Esophagus muscularis mucosa (tissue), 4 donors: ENCODE measurements at regions not wholly inside any gene's neighbourhood (a gene's known extent, or its start where the extent isn't known, plus 50 kb on each side); places are given as distances from the start of the nearest gene placed in this dataset.

Source experiments
- EP300 ChIP-seq: sonication (generic); formaldehyde crosslinking; IDR thresholded peaks from one replicate; pipeline ENCODE4 v1.6.1; 2017; ENCODE audit warnings: antibody characterized with exemption
- POLR2A ChIP-seq: fragments of 450-650 bp; IDR thresholded peaks from one replicate; pipeline ENCODE4 v1.6.1; 2017; ENCODE audit warnings: antibody characterized with exemption, moderate library complexity, mild to moderate bottlenecking, low read depth
- POLR2AphosphoS5 ChIP-seq, 2 donors: sonication (generic); formaldehyde crosslinking; IDR thresholded peaks; one replicate each; pipeline ENCODE4 v1.6.1; 2017; ENCODE audit warnings: antibody characterized with exemption in 2 of 2
- TF ChIP-seq, protein P1 (sequence below), 3 experiments: fragments of 200-600 bp in 2 of 3; fragments of 450-650 bp in 1 of 3; sonication (generic) in 2 of 3; IDR thresholded peaks; one replicate each; pipeline ENCODE4 v1.5.1; 2017 to 2019; ENCODE audit warnings: antibody characterized with exemption in 3 of 3, mild to moderate bottlenecking in 2 of 3, moderate library complexity in 1 of 3

DNA sequence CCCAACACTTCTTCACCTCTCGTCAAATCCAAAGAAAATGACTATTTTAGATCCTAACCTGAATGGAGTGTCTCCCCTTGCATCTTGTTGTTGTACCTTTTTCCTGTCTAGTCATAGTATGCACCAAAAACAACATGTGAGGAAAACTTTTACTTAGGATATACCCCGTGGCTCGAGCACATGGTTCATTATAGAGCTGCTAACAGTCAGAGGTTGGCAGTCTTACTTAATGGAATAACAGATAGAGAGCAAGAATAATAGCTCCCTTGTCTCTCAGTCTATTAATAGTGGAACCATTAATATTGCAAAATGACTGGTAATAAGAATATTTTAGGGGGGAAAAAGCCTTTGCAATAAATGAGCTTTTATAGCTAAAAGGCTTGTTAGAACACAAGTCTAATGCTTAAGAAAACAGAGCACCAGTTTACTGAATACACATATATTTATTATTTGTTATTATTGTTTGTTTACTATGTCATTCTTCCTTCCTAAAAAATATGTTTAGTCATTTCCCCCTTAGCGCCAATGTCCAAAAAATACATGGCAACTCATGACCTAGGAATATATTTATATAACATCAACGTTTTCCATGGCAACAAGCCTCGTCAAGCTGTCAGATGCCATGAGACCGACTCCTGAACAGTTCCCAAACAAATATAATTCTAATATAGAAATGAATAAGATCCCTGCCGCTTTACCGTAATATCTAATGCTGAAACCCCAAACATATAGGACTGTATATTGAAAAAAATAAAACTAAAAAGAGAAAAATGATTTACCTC lies 592.4 kb downstream of the SOX5 start:
- TF ChIP-seq POLR2A = no peak
- TF ChIP-seq, protein P1, sequence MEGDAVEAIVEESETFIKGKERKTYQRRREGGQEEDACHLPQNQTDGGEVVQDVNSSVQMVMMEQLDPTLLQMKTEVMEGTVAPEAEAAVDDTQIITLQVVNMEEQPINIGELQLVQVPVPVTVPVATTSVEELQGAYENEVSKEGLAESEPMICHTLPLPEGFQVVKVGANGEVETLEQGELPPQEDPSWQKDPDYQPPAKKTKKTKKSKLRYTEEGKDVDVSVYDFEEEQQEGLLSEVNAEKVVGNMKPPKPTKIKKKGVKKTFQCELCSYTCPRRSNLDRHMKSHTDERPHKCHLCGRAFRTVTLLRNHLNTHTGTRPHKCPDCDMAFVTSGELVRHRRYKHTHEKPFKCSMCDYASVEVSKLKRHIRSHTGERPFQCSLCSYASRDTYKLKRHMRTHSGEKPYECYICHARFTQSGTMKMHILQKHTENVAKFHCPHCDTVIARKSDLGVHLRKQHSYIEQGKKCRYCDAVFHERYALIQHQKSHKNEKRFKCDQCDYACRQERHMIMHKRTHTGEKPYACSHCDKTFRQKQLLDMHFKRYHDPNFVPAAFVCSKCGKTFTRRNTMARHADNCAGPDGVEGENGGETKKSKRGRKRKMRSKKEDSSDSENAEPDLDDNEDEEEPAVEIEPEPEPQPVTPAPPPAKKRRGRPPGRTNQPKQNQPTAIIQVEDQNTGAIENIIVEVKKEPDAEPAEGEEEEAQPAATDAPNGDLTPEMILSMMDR (IDR thresholded peaks at IDR 0.05) = no peak
- no peak for TF ChIP-seq POLR2AphosphoS5 (IDR thresholded peaks at IDR 0.05)
- no peak for TF ChIP-seq EP300
